Astrocyte (in vitro differentiated cells and primary cell): ENCODE measurements at regions not wholly inside any gene's neighbourhood (a gene's known extent, or its start where the extent isn't known, plus 50 kb on each side); places are given as distances from the start of the nearest gene placed in this dataset.

ENCODE experiments used
- DNase-seq: peaks from one replicate; pipeline ENCODE4 v3.0.0-alpha.2; 2010; ENCODE audit warnings: low read depth
- FAIRE-seq: peaks from 2 replicates; lab custom pipeline; 2011; peaks lifted over from hg19 to GRCh38; lab: Jason Lieb, UNC
- H2AFZ ChIP-seq: 2 replicates; pipeline ENCODE4 v1.6.0; 2012; ENCODE audit warnings: low read depth, low read length, inconsistent platforms
- H3K27ac ChIP-seq: 2 replicates; pipeline ENCODE4 v1.5.1; 2011; ENCODE audit warnings: low read depth, low read length, inconsistent platforms
- H3K27me3 ChIP-seq: 2 replicates; pipeline ENCODE4 v1.6.0; 2011; ENCODE audit warnings: low read length, inconsistent platforms; ENCODE audit not compliant: insufficient read depth
- H3K36me3 ChIP-seq: 2 replicates; pipeline ENCODE4 v1.5.1; 2011; ENCODE audit warnings: low read length, inconsistent platforms; ENCODE audit not compliant: insufficient read depth
- H3K4me1 ChIP-seq: 2 replicates; pipeline ENCODE4 v1.5.1; 2011; ENCODE audit warnings: low read length, inconsistent platforms; ENCODE audit not compliant: insufficient read depth
- H3K4me2 ChIP-seq: 2 replicates; pipeline ENCODE4 v1.6.0; 2012; ENCODE audit warnings: low read length, inconsistent platforms
- H3K4me3 ChIP-seq: 2 replicates; pipeline ENCODE4 v1.5.1; 2011; ENCODE audit warnings: low read depth, mild to moderate bottlenecking, low read length, inconsistent platforms; ENCODE audit not compliant: insufficient read depth
- H3K79me2 ChIP-seq: 2 replicates; pipeline ENCODE4 v1.6.0; 2012; ENCODE audit warnings: mild to moderate bottlenecking, low read length, inconsistent platforms; ENCODE audit not compliant: insufficient read depth
- H3K9ac ChIP-seq: 2 replicates; pipeline ENCODE4 v1.6.0; 2012; ENCODE audit warnings: mild to moderate bottlenecking, low read length, inconsistent platforms
- H3K9me3 ChIP-seq: 2 replicates; pipeline ENCODE4 v1.5.1; 2012; ENCODE audit warnings: low read depth, mild to moderate bottlenecking, low read length, inconsistent platforms; ENCODE audit not compliant: insufficient read depth
- H4K20me1 ChIP-seq: 2 replicates; pipeline ENCODE4 v1.6.0; 2012; ENCODE audit warnings: low read length, inconsistent platforms; ENCODE audit not compliant: insufficient read depth
- H3K27ac Mint-ChIP-seq: one replicate; pipeline ENCODE4 v1.8.0; 2021; ENCODE audit warnings: mild to moderate bottlenecking, mixed read lengths; ENCODE audit not compliant: unreplicated experiment
- H3K27me3 Mint-ChIP-seq: one replicate; pipeline ENCODE4 v1.8.0; 2021; ENCODE audit warnings: low read depth, mixed read lengths; ENCODE audit not compliant: unreplicated experiment
- H3K36me3 Mint-ChIP-seq: one replicate; pipeline ENCODE4 v1.8.0; 2021; ENCODE audit warnings: low read depth, mixed read lengths; ENCODE audit not compliant: unreplicated experiment
- H3K4me1 Mint-ChIP-seq: one replicate; pipeline ENCODE4 v1.8.0; 2021; ENCODE audit warnings: low read depth, mixed read lengths; ENCODE audit not compliant: unreplicated experiment
- H3K4me3 Mint-ChIP-seq: one replicate; pipeline ENCODE4 v1.8.0; 2021; ENCODE audit warnings: mild to moderate bottlenecking, moderate library complexity, mixed read lengths; ENCODE audit not compliant: unreplicated experiment
- H3K9me3 Mint-ChIP-seq: one replicate; pipeline ENCODE4 v1.8.0; 2021; ENCODE audit warnings: mild to moderate bottlenecking, mixed read lengths; ENCODE audit not compliant: unreplicated experiment
- EZH2 ChIP-seq: IDR thresholded peaks from 2 replicates; pipeline ENCODE4 v1.6.1; 2012; ENCODE audit warnings: mild to moderate bottlenecking, low read length, inconsistent platforms; ENCODE audit not compliant: insufficient read depth
- TF ChIP-seq, protein P1 (sequence below): IDR thresholded peaks from 2 replicates; pipeline ENCODE4 v1.5.1; 2011; ENCODE audit warnings: low read depth, mild to moderate bottlenecking, inconsistent platforms, low read length, moderate library complexity; ENCODE audit not compliant: insufficient read depth

DNA sequence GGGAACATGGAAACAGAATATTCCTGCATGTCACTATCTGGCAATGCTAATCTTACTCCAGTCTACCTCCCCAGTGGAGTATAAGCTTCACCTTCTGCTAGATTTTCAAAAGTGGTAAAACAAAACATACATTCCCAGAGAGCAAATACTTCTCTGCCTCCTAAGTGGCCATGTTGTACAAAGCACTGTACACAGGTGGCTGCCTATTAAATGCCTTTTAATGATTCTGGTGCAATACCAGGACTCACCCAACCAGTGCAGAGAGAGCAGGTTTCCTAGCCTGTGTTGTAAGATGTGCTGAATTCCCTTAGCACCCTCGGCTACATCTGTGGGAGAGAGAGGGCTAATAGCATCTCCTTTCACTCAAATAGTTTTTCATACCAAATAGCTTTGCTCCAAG lies 684.3 kb upstream of the NRP1 start:
- no peak overlapping the region for H2AFZ ChIP-seq
- H3K27ac ChIP-seq, result no peak overlapping the region
- H3K4me3 Mint-ChIP-seq, result no peak overlapping the region
- no peaks in the 10 kb centered on the region for H3K9me3 ChIP-seq
- no peaks in the 10 kb centered on the region for H4K20me1 ChIP-seq
- no peak overlapping the region for H3K4me2 ChIP-seq
- H3K79me2 ChIP-seq, result no peaks in the 10 kb centered on the region
- H3K4me3 ChIP-seq, result no peak overlapping the region
- H3K27me3 Mint-ChIP-seq, result peaks cover 6% of the 10 kb centered on the region
- no peak for FAIRE-seq
- no peaks in the 10 kb centered on the region for H3K36me3 ChIP-seq
- TF ChIP-seq, protein P1, sequence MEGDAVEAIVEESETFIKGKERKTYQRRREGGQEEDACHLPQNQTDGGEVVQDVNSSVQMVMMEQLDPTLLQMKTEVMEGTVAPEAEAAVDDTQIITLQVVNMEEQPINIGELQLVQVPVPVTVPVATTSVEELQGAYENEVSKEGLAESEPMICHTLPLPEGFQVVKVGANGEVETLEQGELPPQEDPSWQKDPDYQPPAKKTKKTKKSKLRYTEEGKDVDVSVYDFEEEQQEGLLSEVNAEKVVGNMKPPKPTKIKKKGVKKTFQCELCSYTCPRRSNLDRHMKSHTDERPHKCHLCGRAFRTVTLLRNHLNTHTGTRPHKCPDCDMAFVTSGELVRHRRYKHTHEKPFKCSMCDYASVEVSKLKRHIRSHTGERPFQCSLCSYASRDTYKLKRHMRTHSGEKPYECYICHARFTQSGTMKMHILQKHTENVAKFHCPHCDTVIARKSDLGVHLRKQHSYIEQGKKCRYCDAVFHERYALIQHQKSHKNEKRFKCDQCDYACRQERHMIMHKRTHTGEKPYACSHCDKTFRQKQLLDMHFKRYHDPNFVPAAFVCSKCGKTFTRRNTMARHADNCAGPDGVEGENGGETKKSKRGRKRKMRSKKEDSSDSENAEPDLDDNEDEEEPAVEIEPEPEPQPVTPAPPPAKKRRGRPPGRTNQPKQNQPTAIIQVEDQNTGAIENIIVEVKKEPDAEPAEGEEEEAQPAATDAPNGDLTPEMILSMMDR, result no peak
- no peak for TF ChIP-seq EZH2
- peaks cover 2% of the 10 kb centered on the region for H3K36me3 Mint-ChIP-seq
- no peaks in the 10 kb centered on the region for H3K4me1 Mint-ChIP-seq
- peaks cover 2% of the 10 kb centered on the region for H3K9me3 Mint-ChIP-seq
- no peaks in the 10 kb centered on the region for H3K27me3 ChIP-seq
- DNase-seq, result no peak
- no peak overlapping the region for H3K9ac ChIP-seq
- no peak overlapping the region for H3K27ac Mint-ChIP-seq
- no peaks in the 10 kb centered on the region for H3K4me1 ChIP-seq

DNA sequence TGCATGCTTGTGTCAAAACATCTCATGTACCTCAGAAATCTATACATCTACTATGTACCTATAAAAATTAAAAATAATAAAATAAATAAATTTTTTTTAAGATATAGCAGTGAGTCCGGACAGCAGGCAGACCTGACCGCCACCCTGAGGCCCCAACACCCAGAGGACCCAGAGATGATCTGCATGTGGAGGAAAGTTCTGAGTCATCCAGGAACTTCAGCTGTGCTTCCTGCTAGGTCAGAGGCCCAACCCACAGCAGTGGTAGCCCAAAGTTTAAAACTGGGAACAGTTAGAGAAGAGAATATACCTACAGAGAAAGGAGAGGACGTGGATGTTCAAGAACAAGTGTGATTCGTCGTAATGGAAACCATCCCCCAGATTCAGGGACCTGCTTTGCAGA lies 683.7 kb upstream of the NRP1 start:
- no peak overlapping the region for H3K4me3 ChIP-seq
- no peak overlapping the region for H3K9ac ChIP-seq
- peaks cover 13% of the 10 kb centered on the region for H3K27me3 Mint-ChIP-seq
- H3K36me3 ChIP-seq, result no peaks in the 10 kb centered on the region
- H3K4me3 Mint-ChIP-seq, result no peak overlapping the region
- H3K27me3 ChIP-seq, result no peaks in the 10 kb centered on the region
- H3K36me3 Mint-ChIP-seq, result peaks cover 2% of the 10 kb centered on the region
- FAIRE-seq, result no peak
- peaks cover 4% of the 10 kb centered on the region for H3K9me3 Mint-ChIP-seq
- no peak for DNase-seq
- no peaks in the 10 kb centered on the region for H3K79me2 ChIP-seq
- no peaks in the 10 kb centered on the region for H3K9me3 ChIP-seq
- H2AFZ ChIP-seq, result no peak overlapping the region
- no peak overlapping the region for H3K4me2 ChIP-seq
- no peaks in the 10 kb centered on the region for H3K4me1 ChIP-seq
- H3K27ac Mint-ChIP-seq, result no peak overlapping the region
- no peaks in the 10 kb centered on the region for H4K20me1 ChIP-seq
- H3K27ac ChIP-seq, result no peak overlapping the region
- no peak for TF ChIP-seq EZH2
- TF ChIP-seq, protein P1, result no peak
- no peaks in the 10 kb centered on the region for H3K4me1 Mint-ChIP-seq

DNA sequence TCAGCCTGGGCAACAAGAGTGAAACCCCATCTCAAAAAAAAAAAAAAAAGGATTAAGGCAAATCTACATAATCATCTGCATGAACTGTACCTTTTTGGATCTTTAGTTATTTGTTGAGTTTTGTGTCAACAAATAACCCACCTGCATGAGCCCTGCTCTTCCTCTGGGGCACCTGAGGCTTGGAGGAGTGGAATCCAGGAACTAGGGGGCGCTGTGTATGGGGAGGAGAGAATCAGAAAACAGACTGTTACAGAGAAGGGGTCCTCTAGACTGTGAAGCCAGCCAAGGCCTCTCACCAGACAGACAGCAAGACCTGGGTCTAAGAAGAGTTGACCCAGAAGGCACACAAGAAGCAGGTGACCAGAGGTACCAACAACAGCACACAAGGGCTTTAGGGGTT lies 682.8 kb upstream of the NRP1 start:
- Histone ChIP-seq H2AFZ (no peak overlapping the region), H4K20me1 (no peaks in the 10 kb centered on the region), H3K9ac (no peak overlapping the region), H3K4me1 (no peaks in the 10 kb centered on the region), H3K9me3 (no peaks in the 10 kb centered on the region), H3K27ac (no peak overlapping the region), H3K79me2 (no peaks in the 10 kb centered on the region), H3K4me2 (no peak overlapping the region), H3K27me3 (no peaks in the 10 kb centered on the region), H3K4me3 (no peak overlapping the region), H3K36me3 (no peaks in the 10 kb centered on the region)
- no peak for FAIRE-seq
- peaks cover 6% of the 10 kb centered on the region for H3K9me3 Mint-ChIP-seq
- no peak for DNase-seq
- no peak overlapping the region for H3K27ac Mint-ChIP-seq
- peaks cover 16% of the 10 kb centered on the region for H3K27me3 Mint-ChIP-seq
- H3K4me1 Mint-ChIP-seq, result no peaks in the 10 kb centered on the region
- peaks cover 2% of the 10 kb centered on the region for H3K36me3 Mint-ChIP-seq
- TF ChIP-seq, protein P1, result no peak
- no peak for TF ChIP-seq EZH2
- H3K4me3 Mint-ChIP-seq, result no peak overlapping the region
